ENCODE measurements at regions not wholly inside any gene's neighbourhood (a gene's known extent, or its start where the extent isn't known, plus 50 kb on each side); places are given as distances from the start of the nearest gene placed in this dataset.

DNA sequence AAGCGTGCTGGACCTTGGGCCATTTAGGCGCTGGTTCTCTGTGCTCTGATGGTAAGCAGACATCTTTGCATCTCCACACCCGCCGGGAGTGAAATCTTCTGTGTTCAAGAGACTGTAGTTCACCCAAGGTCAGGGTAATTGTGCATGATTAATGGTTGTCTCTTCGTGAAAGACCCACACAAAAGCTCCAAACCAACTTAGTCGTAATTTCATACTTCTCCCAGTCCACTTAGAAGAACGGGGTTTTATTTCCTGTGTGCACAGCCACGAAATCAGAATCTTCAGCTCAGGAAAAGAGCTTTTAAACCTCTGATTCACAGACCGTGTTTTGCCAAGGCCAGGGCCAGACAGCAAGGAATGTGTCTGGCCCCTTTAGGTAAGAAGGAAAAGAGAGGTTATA is 640.9 kb downstream of the MED13L start:
- TF ChIP-seq, protein P1, sequence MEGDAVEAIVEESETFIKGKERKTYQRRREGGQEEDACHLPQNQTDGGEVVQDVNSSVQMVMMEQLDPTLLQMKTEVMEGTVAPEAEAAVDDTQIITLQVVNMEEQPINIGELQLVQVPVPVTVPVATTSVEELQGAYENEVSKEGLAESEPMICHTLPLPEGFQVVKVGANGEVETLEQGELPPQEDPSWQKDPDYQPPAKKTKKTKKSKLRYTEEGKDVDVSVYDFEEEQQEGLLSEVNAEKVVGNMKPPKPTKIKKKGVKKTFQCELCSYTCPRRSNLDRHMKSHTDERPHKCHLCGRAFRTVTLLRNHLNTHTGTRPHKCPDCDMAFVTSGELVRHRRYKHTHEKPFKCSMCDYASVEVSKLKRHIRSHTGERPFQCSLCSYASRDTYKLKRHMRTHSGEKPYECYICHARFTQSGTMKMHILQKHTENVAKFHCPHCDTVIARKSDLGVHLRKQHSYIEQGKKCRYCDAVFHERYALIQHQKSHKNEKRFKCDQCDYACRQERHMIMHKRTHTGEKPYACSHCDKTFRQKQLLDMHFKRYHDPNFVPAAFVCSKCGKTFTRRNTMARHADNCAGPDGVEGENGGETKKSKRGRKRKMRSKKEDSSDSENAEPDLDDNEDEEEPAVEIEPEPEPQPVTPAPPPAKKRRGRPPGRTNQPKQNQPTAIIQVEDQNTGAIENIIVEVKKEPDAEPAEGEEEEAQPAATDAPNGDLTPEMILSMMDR (IDR thresholded peaks at IDR 0.05 in 4 of 5, conservative IDR thresholded peaks at IDR 0.05 in 1 of 5): no peak
- no peak for TF ChIP-seq POLR2A (IDR thresholded peaks at IDR 0.05)

All from gastrocnemius medialis (tissue), 4 donors.